ENCODE measurements at regions not wholly inside any gene's neighbourhood (a gene's known extent, or its start where the extent isn't known, plus 50 kb on each side); places are given as distances from the start of the nearest gene placed in this dataset.

- H3K27ac ChIP-seq (ENCODE audit: low read depth, low read length) = no peak overlapping the region
- peaks cover 7 to 21% of the 10 kb centered on the region in 2 experiments; a peak in 2 of 4 replicates for H3K9me3 ChIP-seq (ENCODE audit: control insufficient read depth in 1 of 2, insufficient read depth in 1 of 2, low read depth in 1 of 2, low read length in 2 of 2)
- DNase-seq (ENCODE audit: low read depth, low spot score) (no peak), ATAC-seq (no peak)
- H3K4me2 ChIP-seq (ENCODE audit: low read length) = no peak overlapping the region
- no peak overlapping the region for H3K9ac ChIP-seq (ENCODE audit: low read length)
- H3K36me3 ChIP-seq (ENCODE audit: control insufficient read depth in 1 of 2, insufficient read depth in 2 of 2, low read length in 2 of 2) = no peaks in the 10 kb centered on the region
- POLR2A ChIA-PET = no interaction called here
- no peaks in the 10 kb centered on the region for H4K20me1 ChIP-seq (ENCODE audit: insufficient read depth)
- BruUV-seq (replicated peaks) = no TSS peak
- RAD21 ChIA-PET (ENCODE audit: low non-redundant PET in 1 of 2, low total read pairs in 2 of 2, uncharacterized antibody in 2 of 2, unreplicated experiment in 2 of 2) = no interaction called here
- no peak for TF ChIP-seq SP1 (IDR thresholded peaks at IDR 0.05; ENCODE audit: low read depth)
- TF ChIP-seq TCF7L2 (IDR thresholded peaks at IDR 0.05; ENCODE audit: borderline replicate concordance, extremely low read depth, insufficient read depth, insufficient read length) = no peak
- TF ChIP-seq RAD21 (IDR thresholded peaks at IDR 0.05; ENCODE audit: low read depth) = no peak
- TF ChIP-seq CTCF (IDR thresholded peaks at IDR 0.05 in 2 of 3, conservative IDR thresholded peaks at IDR 0.05 in 1 of 3; ENCODE audit: borderline replicate concordance in 1 of 3, insufficient read depth in 1 of 3, low read depth in 2 of 3, low read length in 2 of 3) = no peak
- TF ChIP-seq ATF3 (IDR thresholded peaks at IDR 0.05) = no peak
- no peak for TF ChIP-seq JUND (IDR thresholded peaks at IDR 0.05)
- no peak for TF ChIP-seq SRF (IDR thresholded peaks at IDR 0.05; ENCODE audit: low read depth)
- no peak for TF ChIP-seq ZFX (IDR thresholded peaks at IDR 0.05)
- TF ChIP-seq POLR2A (IDR thresholded peaks at IDR 0.05; ENCODE audit: borderline replicate concordance, extremely low read depth, insufficient read depth, insufficient read length) = no peak
- intact Hi-C loops (cut with micrococcal nuclease) = no loop called here
- H2AFZ ChIP-seq (ENCODE audit: low read depth, low read length, poor library complexity, severe bottlenecking) = no peak overlapping the region
- H3K79me2 ChIP-seq (ENCODE audit: insufficient read depth, low read length) = no peaks in the 10 kb centered on the region
- H3K4me1 ChIP-seq (ENCODE audit: control insufficient read depth in 1 of 2, insufficient read depth in 2 of 2, low read length in 2 of 2) = no peaks in the 10 kb centered on the region
- no peak overlapping the region for H3K4me3 ChIP-seq (replicated peaks in 1 of 2; ENCODE audit: low read depth in 1 of 2, low read length in 2 of 2)
- no peaks in the 10 kb centered on the region for H3K9me2 ChIP-seq (ENCODE audit: insufficient read depth)
- CTCF ChIA-PET = no interaction called here
- no peaks in the 10 kb centered on the region for H3K27me3 ChIP-seq (ENCODE audit: insufficient read depth, low read length)
Observed at GRCh38 chr18:73110307-73110706, 242.5 kb upstream of the NETO1 start.

GRCh38 chr18:73101977-73102376 lies 234.2 kb upstream of the NETO1 start:
- DNase-seq (ENCODE audit: low read depth, low spot score) = no peak
- Histone ChIP-seq H3K9me2 (ENCODE audit: insufficient read depth) (no peaks in the 10 kb centered on the region), H2AFZ (ENCODE audit: low read depth, low read length, poor library complexity, severe bottlenecking) (no peak overlapping the region), H4K20me1 (ENCODE audit: insufficient read depth) (no peaks in the 10 kb centered on the region), H3K36me3 (ENCODE audit: control insufficient read depth in 1 of 2, insufficient read depth in 2 of 2, low read length in 2 of 2) (no peaks in the 10 kb centered on the region), H3K27me3 (ENCODE audit: insufficient read depth, low read length) (no peaks in the 10 kb centered on the region), H3K4me1 (ENCODE audit: control insufficient read depth in 1 of 2, insufficient read depth in 2 of 2, low read length in 2 of 2) (no peaks in the 10 kb centered on the region), H3K27ac (ENCODE audit: low read depth, low read length) (no peak overlapping the region), H3K79me2 (ENCODE audit: insufficient read depth, low read length) (no peaks in the 10 kb centered on the region), H3K4me2 (ENCODE audit: low read length) (no peak overlapping the region), H3K4me3 (replicated peaks in 1 of 2; ENCODE audit: low read depth in 1 of 2, low read length in 2 of 2) (no peak overlapping the region), H3K9ac (ENCODE audit: low read length) (no peak overlapping the region), H3K9me3 (ENCODE audit: control insufficient read depth in 1 of 2, insufficient read depth in 1 of 2, low read depth in 1 of 2, low read length in 2 of 2) (peaks cover 3 to 34% of the 10 kb centered on the region in 2 experiments; a peak in 3 of 4 replicates)
- intact Hi-C loops (cut with micrococcal nuclease) = no loop called here
- ChIA-PET POLR2A (no interaction called here), RAD21 (ENCODE audit: low non-redundant PET in 1 of 2, low total read pairs in 2 of 2, uncharacterized antibody in 2 of 2, unreplicated experiment in 2 of 2) (no interaction called here), CTCF (no interaction called here)
- BruUV-seq (replicated peaks) = no TSS peak
- no peak for ATAC-seq
- TF ChIP-seq EZH2phosphoT487 (IDR thresholded peaks at IDR 0.05; ENCODE audit: borderline replicate concordance) (no peak), YY1 (IDR thresholded peaks at IDR 0.05; ENCODE audit: extremely low read depth, insufficient replicate concordance, low read depth, low read length) (no peak), SRF (IDR thresholded peaks at IDR 0.05; ENCODE audit: low read depth) (no peak), RAD21 (IDR thresholded peaks at IDR 0.05; ENCODE audit: low read depth) (no peak), FOSL1 (IDR thresholded peaks at IDR 0.05; ENCODE audit: low read depth) (no peak), REST (IDR thresholded peaks at IDR 0.05; ENCODE audit: low read depth) (no peak), ZNF274 (IDR thresholded peaks at IDR 0.05; ENCODE audit: low read depth, low read length) (no peak), CEBPB (IDR thresholded peaks at IDR 0.05; ENCODE audit: low read depth) (no peak)
